ENCODE measurements at regions not wholly inside any gene's neighbourhood (a gene's known extent, or its start where the extent isn't known, plus 50 kb on each side); places are given as distances from the start of the nearest gene placed in this dataset.

DNA sequence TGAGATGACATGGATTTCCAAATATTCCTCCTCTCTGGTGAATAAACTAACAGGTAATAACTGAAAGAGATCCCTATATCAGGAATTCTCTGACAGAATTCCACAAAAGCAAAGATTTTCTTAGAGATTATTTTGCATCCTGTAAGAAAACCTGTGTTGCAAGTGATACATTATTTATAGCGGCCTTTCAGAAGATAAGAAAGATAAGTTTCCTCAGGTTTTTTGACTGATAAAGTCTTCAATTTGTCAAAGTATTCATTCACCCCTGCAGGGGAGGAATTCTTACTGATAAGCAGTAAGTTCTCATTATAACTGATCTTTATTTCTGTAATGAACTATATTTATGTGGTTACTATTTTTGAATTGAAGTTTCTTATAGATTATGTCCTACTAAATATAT, 554.0 kb downstream of the ARL4A start:
- no TSS peak for BruUV-seq (replicated peaks)
- POLR2A ChIA-PET, result no interaction called here
- DNase-seq (ENCODE audit: low read depth, low spot score) (no peak), FAIRE-seq (no peak)
- Histone ChIP-seq H3K4me2 (ENCODE audit: insufficient read depth, low read length) (no peak overlapping the region), H3K27ac (ENCODE audit: insufficient read depth, low read depth, low read length) (no peak overlapping the region), H3K9me3 (replicated peaks; ENCODE audit: control insufficient read depth, insufficient read depth, low read length) (no peaks in the 10 kb centered on the region), H3K9ac (replicated peaks; ENCODE audit: extremely low read depth, insufficient read depth, low read length) (no peak overlapping the region), H3K79me2 (ENCODE audit: control insufficient read depth, insufficient read depth, low read length) (no peaks in the 10 kb centered on the region), H3K9me1 (replicated peaks; ENCODE audit: control insufficient read depth, extremely low read depth, insufficient read depth, low read length) (no peaks in the 10 kb centered on the region), H3K27me3 (ENCODE audit: control insufficient read depth in 2 of 2, insufficient read depth in 2 of 2, low read length in 2 of 2) (no peaks in the 10 kb centered on the region), H3K4me3 (replicated peaks in 1 of 3; ENCODE audit: insufficient read depth in 1 of 3, low read depth in 1 of 3, low read length in 3 of 3) (no peak overlapping the region), H2AFZ (ENCODE audit: low read depth, low read length) (no peak overlapping the region), H3K36me3 (ENCODE audit: control insufficient read depth in 2 of 2, extremely low read depth in 1 of 2, insufficient read depth in 2 of 2, low read length in 2 of 2) (no peaks in the 10 kb centered on the region), H4K20me1 (replicated peaks; ENCODE audit: control insufficient read depth, extremely low read depth, insufficient read depth, low read length) (no peaks in the 10 kb centered on the region), H3K4me1 (ENCODE audit: control insufficient read depth, extremely low read depth, insufficient read depth, low read length) (no peaks in the 10 kb centered on the region)
- TF ChIP-seq FOS (IDR thresholded peaks at IDR 0.05; ENCODE audit: borderline replicate concordance, insufficient read depth, low read length), result no peak
- TF ChIP-seq MYC (IDR thresholded peaks at IDR 0.05; ENCODE audit: low read depth, low read length), result no peak
- no peak for TF ChIP-seq GATA2 (IDR thresholded peaks at IDR 0.05; ENCODE audit: insufficient read depth, insufficient read length, low read depth, low read length)
- TF ChIP-seq, protein P1, sequence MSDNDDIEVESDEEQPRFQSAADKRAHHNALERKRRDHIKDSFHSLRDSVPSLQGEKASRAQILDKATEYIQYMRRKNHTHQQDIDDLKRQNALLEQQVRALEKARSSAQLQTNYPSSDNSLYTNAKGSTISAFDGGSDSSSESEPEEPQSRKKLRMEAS (IDR thresholded peaks at IDR 0.05; ENCODE audit: insufficient read depth, insufficient read length), result no peak
- TF ChIP-seq EZH2 (IDR thresholded peaks at IDR 0.05; ENCODE audit: borderline replicate concordance, low read depth, low read length, severe bottlenecking), result no peak
- no peak for TF ChIP-seq JUN (IDR thresholded peaks at IDR 0.05; ENCODE audit: borderline replicate concordance, insufficient read depth, insufficient read length, low read depth)
- TF ChIP-seq, protein P2, sequence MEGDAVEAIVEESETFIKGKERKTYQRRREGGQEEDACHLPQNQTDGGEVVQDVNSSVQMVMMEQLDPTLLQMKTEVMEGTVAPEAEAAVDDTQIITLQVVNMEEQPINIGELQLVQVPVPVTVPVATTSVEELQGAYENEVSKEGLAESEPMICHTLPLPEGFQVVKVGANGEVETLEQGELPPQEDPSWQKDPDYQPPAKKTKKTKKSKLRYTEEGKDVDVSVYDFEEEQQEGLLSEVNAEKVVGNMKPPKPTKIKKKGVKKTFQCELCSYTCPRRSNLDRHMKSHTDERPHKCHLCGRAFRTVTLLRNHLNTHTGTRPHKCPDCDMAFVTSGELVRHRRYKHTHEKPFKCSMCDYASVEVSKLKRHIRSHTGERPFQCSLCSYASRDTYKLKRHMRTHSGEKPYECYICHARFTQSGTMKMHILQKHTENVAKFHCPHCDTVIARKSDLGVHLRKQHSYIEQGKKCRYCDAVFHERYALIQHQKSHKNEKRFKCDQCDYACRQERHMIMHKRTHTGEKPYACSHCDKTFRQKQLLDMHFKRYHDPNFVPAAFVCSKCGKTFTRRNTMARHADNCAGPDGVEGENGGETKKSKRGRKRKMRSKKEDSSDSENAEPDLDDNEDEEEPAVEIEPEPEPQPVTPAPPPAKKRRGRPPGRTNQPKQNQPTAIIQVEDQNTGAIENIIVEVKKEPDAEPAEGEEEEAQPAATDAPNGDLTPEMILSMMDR (IDR thresholded peaks at IDR 0.05; ENCODE audit: extremely low read depth in 1 of 2, insufficient read depth in 1 of 2, low read depth in 1 of 2, low read length in 2 of 2), result no peak
- TF ChIP-seq POLR2AphosphoS5 (IDR thresholded peaks at IDR 0.05; ENCODE audit: insufficient read depth, low read depth, low read length), result no peak
- TF ChIP-seq POLR2A (IDR thresholded peaks at IDR 0.05; ENCODE audit: low read depth, low read length), result no peak
- CTCF ChIA-PET, result no interaction called here
- dilution Hi-C loops (cut with MboI; ENCODE audit: extremely low pct_ligation_motif_present, low sequenced_read_pairs), result no loop called here
- intact Hi-C loops (cut with micrococcal nuclease), result no loop called here

Data from endothelial cell of umbilical vein (primary cell).